Effector memory CD4-positive, alpha-beta T cell (primary cell): ENCODE measurements at regions not wholly inside any gene's neighbourhood (a gene's known extent, or its start where the extent isn't known, plus 50 kb on each side); places are given as distances from the start of the nearest gene placed in this dataset.

Experiments
- DNase-seq, 3 donors: peaks; one replicate each; pipeline ENCODE4 v3.0.0-alpha.2; 2020
- H3K27ac ChIP-seq: 2 replicates; pipeline ENCODE4 v1.7.0; 2013; ENCODE audit warnings: mild to moderate bottlenecking, low read length, moderate library complexity; ENCODE audit not compliant: insufficient read depth, poor library complexity, severe bottlenecking
- H3K27me3 ChIP-seq: replicated peaks from 2 replicates; pipeline ENCODE4 v1.7.0; 2013; ENCODE audit warnings: mild to moderate bottlenecking, low read length; ENCODE audit not compliant: insufficient read depth, control insufficient read depth, poor library complexity, severe bottlenecking
- H3K36me3 ChIP-seq: 2 replicates; pipeline ENCODE4 v1.7.0; 2013; ENCODE audit warnings: mild to moderate bottlenecking, low read length, moderate library complexity; ENCODE audit not compliant: control insufficient read depth, insufficient read depth
- H3K4me1 ChIP-seq: 2 replicates; pipeline ENCODE4 v1.7.0; 2013; ENCODE audit warnings: low read length, mild to moderate bottlenecking; ENCODE audit not compliant: control insufficient read depth, insufficient read depth, poor library complexity, severe bottlenecking
- H3K4me3 ChIP-seq: 2 replicates; pipeline ENCODE4 v1.7.0; 2013; ENCODE audit warnings: low read length, low read depth, mild to moderate bottlenecking; ENCODE audit not compliant: insufficient read depth, poor library complexity, severe bottlenecking
- H3K9me3 ChIP-seq: 2 replicates; pipeline ENCODE4 v1.7.0; 2013; ENCODE audit warnings: mild to moderate bottlenecking, low read length, moderate library complexity; ENCODE audit not compliant: control insufficient read depth

DNA sequence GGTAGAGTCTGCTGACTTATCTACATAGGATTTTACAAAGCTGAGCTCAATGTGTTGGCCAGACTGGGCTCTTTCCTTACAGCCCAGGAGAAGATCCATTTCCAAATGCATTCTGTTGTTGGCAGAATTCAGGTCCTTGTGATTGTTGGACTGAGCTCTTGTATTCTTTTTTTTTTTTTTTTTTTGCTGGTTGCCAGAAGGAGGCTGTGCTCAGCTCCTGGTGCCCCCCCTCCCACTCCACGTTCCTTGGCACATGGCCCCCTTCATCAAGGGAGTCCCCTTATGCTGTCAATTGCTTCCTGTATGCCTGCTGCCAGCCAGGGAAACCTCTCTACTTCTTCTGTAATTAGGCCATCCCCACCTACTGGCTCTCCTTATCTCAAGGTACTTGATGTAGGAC lies 518.1 kb upstream of the AKR1E2 start:
- Histone ChIP-seq H3K36me3 (no peaks in the 10 kb centered on the region), H3K4me3 (no peak overlapping the region), H3K27ac (no peak overlapping the region), H3K4me1 (no peaks in the 10 kb centered on the region), H3K27me3 (no peaks in the 10 kb centered on the region), H3K9me3 (no peaks in the 10 kb centered on the region)
- DNase-seq = no peak

DNA sequence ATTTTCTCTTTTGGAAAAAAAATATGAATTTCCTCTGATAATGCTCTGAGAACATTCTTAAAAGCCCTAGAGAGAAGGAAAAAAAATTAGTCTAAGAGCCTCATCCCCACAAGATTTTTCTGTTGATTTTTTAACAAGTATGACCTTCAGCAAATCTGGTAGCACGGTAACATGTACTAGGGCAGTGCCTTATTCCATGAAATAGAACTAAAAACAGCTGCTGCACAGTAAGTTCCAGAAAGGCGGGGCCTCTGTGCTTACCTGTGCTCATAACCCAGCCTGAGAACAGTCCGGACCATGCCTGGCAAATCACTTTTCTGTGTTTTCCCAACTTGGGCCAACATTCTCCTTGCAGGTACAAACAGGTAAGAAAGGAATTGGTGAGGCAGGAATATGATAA lies 519.1 kb upstream of the AKR1E2 start:
- H3K4me1 ChIP-seq = no peaks in the 10 kb centered on the region
- H3K9me3 ChIP-seq = no peaks in the 10 kb centered on the region
- H3K27me3 ChIP-seq = no peaks in the 10 kb centered on the region
- H3K36me3 ChIP-seq = no peaks in the 10 kb centered on the region
- DNase-seq = no peak
- H3K4me3 ChIP-seq = no peak overlapping the region
- H3K27ac ChIP-seq = no peak overlapping the region

DNA sequence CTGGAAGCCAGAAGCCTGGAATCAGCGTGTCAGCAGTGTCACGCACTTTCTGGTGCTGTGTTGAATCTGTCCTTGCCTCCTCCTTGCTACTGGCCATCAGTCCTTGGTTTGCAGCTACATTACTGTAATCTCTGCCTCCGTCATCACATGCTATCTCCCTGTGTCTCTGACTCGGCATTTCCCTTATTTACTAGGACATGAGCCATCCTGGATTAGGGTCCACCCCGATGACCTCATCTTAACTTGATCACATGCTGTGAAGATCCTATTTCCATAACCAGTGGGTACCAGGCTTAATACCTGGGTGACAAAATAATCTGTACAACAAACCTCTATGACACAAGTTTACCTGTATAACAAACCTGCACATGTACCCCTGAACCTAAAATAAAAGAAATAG lies 518.0 kb upstream of the KLF6 start:
- Histone ChIP-seq H3K4me3 (no peak overlapping the region), H3K4me1 (no peaks in the 10 kb centered on the region), H3K36me3 (no peaks in the 10 kb centered on the region), H3K27me3 (no peaks in the 10 kb centered on the region), H3K9me3 (no peaks in the 10 kb centered on the region), H3K27ac (no peak overlapping the region)
- DNase-seq = no peak

DNA sequence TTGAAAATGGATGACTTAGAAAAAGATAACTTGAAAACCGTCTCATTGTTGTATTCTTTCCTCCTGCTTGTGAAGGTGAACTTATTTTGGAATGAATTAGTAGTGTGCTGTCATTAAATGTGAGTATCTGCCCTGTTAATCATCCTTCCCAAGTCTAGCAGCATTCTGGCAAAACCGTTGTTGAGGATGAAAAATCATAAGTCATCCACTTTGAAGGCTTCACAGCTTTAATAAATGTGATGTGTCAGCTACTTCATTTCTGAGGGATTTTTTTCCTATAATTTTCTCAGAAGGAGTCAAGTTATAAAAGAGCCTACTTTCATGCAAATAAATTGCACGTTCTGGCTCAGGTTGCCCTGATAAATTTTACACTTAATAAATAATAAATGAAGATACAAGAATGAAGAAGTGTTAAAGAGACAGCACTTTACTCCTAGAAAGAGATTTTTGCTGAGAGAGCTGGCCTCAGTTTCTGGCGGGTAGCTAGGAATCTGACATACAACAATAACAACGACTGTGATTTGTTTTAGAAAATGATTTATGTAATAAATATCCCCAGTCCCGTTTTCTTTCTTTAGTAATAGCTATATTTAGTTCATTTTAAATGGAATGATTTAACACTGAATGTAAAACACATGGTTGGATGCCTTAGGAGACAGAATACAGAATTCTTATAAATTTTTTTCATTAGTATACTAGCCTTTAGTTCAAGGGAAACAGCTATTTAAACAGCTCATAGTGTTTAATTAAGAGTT lies 516.5 kb upstream of the KLF6 start:
- no peak overlapping the region for H3K4me3 ChIP-seq
- H3K27ac ChIP-seq = no peak overlapping the region
- no peaks in the 10 kb centered on the region for H3K27me3 ChIP-seq
- no peaks in the 10 kb centered on the region for H3K9me3 ChIP-seq
- no peaks in the 10 kb centered on the region for H3K4me1 ChIP-seq
- no peaks in the 10 kb centered on the region for H3K36me3 ChIP-seq
- no peak for DNase-seq

DNA sequence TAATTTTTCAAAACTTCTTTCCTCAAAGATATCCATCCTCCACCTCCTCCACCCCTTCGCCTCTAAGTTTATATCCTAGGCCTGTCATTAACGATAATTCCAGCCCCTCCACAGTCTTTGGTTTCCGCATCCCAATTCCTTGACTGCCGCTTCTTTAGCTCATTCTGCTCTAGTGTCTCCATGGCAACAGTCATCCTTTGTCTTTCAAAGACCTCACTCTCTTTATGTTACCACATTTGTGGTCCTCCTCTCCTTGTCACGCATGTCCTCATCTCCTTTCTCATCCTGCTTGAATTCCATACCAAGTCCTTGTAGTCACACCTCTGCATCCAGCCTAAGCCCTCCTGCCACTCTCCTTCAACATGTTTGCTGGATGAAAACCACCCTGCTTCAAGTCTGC lies 511.2 kb upstream of the KLF6 start:
- Histone ChIP-seq H3K4me1 (no peaks in the 10 kb centered on the region), H3K9me3 (no peaks in the 10 kb centered on the region), H3K4me3 (no peak overlapping the region), H3K27me3 (no peaks in the 10 kb centered on the region), H3K36me3 (no peaks in the 10 kb centered on the region), H3K27ac (no peak overlapping the region)
- no peak for DNase-seq

DNA sequence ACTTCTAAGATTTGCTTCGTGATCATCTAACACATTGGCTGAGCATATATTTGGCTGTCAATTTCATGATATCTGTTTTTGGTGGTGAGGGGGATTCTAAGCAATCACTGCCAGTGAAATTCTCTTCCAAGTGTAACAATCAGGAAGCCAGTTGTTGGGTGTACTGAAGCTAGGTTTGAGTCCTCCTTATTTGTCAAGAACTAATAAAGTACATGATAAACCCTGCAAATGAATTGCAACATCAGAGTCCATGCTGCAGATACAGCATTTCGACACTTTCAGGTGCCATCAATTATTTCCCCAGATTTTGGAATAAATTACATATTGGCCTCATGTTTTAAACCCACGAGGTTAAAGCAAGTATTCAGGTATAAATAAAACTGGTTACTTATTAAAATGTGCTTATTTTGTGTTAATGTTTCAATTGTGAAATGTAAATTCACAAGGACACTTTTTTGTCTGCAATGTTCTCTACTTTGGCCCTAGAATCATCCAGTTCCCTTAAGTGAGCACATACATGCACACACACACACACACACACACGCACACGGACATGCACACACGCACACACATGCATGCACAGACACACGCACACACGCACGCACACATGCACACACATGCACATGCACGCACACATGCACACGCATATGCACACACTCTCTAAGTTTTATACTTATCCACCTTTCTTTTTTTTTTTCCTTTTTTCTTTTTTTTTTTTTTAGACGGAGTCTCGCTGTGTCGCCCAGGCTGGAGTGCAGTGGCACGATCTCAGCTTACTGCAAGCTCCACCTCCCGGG lies 510.2 kb upstream of the KLF6 start:
- H3K9me3 ChIP-seq = no peaks in the 10 kb centered on the region
- no peak overlapping the region for H3K4me3 ChIP-seq
- DNase-seq = no peak
- H3K27me3 ChIP-seq = no peaks in the 10 kb centered on the region
- H3K36me3 ChIP-seq = no peaks in the 10 kb centered on the region
- no peak overlapping the region for H3K27ac ChIP-seq
- no peaks in the 10 kb centered on the region for H3K4me1 ChIP-seq

DNA sequence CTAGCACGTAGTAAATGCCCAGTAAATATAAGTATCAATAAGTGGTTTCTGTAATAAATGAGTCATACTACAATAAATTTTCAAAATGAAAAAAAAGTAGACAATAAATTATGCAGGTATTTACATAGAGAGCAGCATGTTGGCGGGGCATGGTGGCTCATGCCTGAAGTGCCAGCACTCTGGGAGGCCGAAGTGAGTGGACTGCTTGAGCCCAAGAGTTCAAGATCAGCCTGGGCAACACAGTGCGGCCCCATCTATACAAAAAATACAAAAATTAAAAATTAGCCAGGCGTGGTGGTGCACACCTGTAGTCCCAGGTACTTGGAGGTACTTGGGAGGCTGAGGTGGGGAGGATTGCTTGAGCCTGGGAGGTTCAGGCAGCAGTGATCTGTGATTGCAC lies 509.3 kb upstream of the KLF6 start:
- Histone ChIP-seq H3K4me3 (no peak overlapping the region), H3K36me3 (no peaks in the 10 kb centered on the region), H3K27ac (no peak overlapping the region), H3K9me3 (no peaks in the 10 kb centered on the region), H3K4me1 (no peaks in the 10 kb centered on the region), H3K27me3 (no peaks in the 10 kb centered on the region)
- no peak for DNase-seq

DNA sequence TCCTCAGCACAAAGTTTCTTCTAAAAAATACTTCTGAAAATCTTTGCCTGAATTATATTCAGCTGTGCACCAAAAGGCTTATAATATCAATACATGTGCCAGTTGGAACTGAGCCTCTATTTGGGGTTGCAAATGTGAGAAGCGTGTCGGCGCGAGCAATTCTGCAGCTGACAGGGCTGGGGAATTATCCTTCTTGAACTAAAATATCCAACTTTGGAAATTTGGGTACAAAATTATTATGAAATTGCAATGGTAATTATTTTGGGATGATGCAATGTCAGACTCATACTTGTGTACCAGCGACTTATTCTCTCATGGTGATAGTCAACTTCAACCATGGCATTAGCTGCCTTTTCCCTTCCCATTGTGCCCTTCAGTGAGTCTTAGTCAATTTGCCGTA lies 507.0 kb upstream of the KLF6 start:
- H3K36me3 ChIP-seq = no peaks in the 10 kb centered on the region
- DNase-seq = no peak
- no peaks in the 10 kb centered on the region for H3K9me3 ChIP-seq
- H3K27ac ChIP-seq = no peak overlapping the region
- no peak overlapping the region for H3K4me3 ChIP-seq
- H3K27me3 ChIP-seq = no peaks in the 10 kb centered on the region
- no peaks in the 10 kb centered on the region for H3K4me1 ChIP-seq

DNA sequence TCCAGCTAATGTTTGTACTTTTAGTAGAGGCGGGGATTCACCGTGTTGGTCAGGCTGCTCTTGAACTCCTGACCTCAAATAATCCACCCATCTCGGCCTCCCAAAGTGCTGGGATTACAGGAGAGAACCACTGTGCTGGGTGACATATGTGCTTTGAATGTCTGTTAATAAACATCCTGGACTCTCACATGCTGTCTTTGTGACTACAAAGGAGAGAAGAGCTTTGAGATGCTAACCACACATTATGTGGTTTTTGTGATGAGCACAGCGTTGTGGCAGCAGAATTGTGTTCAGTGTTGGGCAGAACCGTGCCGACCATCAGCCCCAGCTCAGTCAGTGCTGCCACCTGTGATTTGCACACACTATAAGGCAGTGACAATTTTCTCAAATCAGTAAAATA lies 500.1 kb upstream of the KLF6 start:
- DNase-seq = no peak
- Histone ChIP-seq H3K4me1 (no peaks in the 10 kb centered on the region), H3K27ac (no peak overlapping the region), H3K27me3 (no peaks in the 10 kb centered on the region), H3K36me3 (no peaks in the 10 kb centered on the region), H3K4me3 (no peak overlapping the region), H3K9me3 (no peaks in the 10 kb centered on the region)

DNA sequence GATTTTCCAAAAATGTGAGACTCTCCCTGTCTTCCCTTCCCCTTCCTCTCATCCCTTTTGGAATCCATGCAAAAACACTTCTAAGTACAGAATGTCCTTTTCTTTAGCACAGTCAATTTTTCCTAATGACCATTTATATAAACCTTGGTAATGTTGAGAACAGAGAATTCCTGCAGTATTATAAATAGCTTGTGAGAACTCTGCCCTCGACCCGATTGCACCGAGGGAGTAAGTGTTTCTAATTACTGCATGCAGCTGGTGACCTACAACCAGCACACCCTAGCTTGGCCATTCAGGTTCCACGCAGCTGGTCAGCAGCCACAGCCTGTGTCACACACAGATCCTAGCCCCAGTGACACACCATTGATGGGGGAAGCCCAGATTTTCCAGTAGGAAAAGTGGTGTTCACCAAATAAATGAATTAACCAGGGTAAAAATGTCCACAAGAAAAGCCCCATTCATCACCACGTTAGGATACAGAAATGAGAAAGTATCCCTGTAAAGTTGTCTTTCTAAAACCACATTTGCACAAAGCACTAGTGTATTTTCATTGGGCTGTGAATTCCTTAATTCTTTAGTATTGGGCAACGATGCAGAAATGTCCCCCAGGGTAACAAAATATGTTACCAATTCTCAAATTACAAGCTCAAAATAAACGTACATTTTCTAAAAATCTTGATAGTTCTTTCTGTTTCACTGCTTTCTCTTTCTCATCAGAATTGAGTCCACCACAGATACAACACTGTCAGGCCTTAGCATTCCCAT lies 499.0 kb upstream of the KLF6 start:
- H3K36me3 ChIP-seq = no peaks in the 10 kb centered on the region
- no peaks in the 10 kb centered on the region for H3K9me3 ChIP-seq
- no peak overlapping the region for H3K27ac ChIP-seq
- no peak for DNase-seq
- H3K4me1 ChIP-seq = no peaks in the 10 kb centered on the region
- H3K4me3 ChIP-seq = no peak overlapping the region
- no peaks in the 10 kb centered on the region for H3K27me3 ChIP-seq
